GM18508 (cell line): ENCODE measurements at regions not wholly inside any gene's neighbourhood (a gene's known extent, or its start where the extent isn't known, plus 50 kb on each side); places are given as distances from the start of the nearest gene placed in this dataset.

Experiments
- ATAC-seq: cut with Tn5 transposase; IDR thresholded peaks from one replicate; pipeline ENCODE4 v1.9.1; 2021; ENCODE audit warnings: moderate number of reproducible peaks; ENCODE audit not compliant: insufficient read depth, unreplicated experiment

DNA sequence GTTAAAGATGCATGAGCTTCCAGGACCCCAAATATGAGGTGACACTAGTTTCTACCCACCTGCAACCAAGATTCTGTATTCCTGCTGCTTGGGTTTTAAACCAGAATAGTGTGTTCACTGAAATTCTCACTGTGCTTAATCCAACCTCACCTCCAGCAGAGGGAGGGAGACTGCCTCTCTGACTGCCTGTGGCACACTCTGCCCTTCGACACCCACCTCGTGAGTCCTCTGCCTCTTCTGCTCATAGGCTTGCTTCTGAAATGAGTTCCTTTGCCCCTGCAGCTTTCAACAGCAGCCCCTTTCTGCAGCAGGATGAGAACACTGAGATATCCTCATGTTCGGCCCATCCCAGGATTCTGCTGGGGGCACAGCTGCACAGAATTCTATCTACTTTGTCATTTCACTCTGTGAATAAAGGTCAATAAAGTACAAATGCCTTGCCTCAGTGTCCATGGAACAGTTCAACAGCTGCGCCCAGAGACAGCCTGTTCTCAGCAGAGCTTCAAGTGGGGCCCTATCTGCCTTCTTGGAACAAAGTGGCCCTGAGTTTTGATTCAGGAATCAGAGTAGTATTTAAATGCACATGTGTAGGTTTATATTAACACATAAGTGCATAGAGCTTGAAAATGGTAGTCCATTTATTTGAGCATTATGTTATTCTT lies 632.5 kb downstream of the TNS3 start:
- no peak for ATAC-seq

DNA sequence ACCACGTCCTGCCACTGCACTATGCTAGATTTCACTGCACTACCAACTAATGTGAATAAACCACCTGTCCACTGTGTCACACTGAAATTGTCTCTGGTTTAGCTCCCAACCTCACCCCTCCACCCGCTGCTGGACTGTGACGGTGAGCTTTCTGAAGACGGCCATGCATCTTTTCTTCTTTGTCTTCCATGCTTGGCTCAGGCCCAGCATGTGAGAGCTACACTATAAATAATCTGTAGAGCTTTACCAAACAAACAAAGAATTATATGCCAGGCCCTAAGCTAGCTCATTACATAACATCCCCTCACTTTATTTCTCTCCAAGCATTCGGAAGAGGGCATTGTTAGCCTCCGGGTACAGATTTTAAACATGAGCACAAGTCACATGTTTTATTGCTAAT lies 633.2 kb downstream of the TNS3 start:
- ATAC-seq = no peak

DNA sequence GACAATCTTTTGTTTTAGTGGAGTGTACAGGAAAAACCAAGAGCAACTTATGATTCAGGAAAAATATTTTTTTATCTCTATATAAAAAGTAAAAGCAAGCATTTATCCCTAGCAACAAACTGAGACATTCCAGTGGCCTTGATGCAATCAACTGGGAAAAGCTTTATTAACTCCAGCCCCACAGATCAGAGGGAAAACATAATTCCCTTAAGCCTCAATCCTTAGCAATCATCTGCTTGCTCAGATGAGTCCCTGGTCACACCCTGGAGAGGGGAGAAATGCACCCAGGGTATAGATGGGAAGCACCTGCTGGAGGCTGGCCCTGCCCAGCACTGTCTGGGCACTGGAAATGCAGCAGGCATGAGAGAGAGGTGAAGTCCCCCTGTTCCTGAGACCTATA lies 636.6 kb downstream of the TNS3 start:
- no peak for ATAC-seq

DNA sequence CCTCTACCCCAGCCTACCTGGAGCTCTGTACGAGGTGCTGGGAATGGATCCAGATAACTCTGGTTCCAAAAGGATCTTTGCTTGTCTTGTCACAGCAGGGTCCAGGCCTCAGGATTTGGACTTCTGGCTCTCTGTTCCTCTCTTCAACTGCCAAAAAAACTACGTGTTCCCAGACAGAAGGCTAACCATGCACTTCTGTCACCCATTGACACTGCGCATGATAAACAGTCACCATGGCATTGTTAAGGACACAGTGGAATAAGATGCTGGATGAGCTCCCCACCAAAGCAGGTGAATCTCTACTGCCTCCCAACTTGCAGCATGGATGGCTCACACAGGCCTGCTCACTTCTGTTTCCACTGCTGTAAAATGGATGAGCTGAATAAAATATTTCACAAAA lies 637.9 kb downstream of the TNS3 start:
- no peak for ATAC-seq

DNA sequence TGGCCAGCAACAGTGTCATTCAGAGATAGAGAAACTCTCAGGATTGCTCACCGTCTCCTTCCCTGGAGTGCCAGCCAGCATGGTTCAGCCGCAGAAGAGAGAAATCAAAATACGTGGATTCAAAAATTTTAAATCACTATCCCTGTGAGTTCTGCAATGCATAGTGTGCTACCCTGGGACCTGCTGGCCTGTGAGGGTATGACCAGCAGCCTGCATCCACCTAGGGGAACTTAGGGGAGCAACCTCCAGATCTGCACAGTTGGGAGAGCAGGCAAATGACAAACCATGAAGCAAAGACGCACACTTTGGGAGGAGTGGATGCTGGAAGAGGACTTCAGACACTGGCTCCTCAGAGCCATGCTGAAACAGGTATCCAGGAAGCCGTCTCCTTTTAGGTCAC lies 639.3 kb downstream of the TNS3 start:
- ATAC-seq = no peak

DNA sequence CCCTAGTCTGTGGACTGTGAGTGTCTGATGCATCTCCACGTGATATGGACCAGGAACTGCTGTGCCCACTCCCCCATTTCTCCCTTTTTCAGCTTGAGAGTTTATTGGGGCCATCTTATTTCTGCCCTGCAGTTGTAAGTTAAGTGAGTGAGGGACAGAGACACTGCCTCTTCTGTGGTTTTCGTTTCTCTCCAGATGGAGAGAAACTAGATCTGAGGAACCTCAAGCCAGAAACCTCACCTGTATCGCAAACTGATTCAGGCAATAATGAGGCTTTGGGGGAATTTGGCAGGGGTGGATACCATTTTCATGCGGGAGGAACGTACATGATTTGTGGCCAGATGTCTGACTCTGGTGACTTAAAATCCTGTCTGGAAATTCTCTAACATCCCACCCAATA lies 641.7 kb downstream of the TNS3 start:
- no peak for ATAC-seq

DNA sequence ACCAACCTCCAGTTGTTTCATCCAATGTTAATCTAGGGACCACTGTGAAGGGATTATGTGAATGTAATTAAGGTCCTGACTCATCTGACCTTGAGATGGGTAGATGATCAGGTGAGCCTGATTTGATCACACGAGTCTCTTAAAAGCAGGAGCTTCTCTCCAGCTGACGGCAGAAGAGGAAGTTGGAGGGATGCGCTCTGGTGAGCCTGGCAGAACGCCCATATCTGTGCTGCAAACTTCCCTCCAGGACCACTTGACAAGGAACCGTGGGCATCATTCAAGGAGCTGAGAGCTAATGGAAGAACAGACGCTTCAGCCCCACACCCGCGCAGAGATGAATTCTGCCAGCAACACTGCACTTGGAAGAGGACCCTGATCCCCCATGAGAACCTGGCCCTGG lies 642.4 kb downstream of the TNS3 start:
- ATAC-seq = no peak

DNA sequence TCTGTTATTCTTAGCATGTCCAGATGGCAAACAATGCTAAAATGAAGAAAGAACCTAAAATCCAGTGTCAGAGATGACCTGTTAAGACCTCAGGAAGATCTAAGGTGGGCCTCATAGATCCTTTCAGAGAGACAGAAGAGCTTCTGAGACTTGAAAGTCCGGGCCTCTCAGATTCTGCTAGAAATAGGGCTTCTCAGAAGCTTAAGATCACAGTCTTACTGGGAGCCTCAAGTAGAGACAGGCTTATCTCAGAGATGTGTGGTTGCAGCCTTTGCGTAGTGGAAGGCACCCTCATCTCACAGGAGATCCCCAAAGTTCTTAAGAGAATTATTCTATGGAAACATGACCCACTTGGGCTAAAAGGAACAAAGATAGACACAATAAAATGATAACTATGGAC lies 642.8 kb downstream of the TNS3 start:
- no peak for ATAC-seq

DNA sequence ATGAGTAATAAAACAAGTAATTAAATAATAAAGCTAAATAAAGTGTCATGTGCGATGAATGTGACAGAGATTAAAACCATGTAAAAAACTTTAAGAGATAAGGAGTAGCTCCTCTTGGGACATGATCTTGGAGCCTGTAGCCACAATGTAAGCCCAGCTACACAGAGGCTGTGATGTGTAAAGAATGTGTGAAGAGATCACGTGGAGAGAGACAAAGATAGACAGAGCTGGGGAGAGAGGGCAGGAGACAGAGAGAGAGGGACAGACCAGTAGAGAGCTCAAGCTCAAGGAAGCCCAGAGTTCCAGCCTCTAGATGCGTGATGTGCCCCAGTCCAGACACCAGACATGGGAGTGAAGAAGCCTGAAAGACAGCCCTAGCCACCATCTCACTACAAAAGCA lies 644.1 kb downstream of the TNS3 start:
- no peak for ATAC-seq

DNA sequence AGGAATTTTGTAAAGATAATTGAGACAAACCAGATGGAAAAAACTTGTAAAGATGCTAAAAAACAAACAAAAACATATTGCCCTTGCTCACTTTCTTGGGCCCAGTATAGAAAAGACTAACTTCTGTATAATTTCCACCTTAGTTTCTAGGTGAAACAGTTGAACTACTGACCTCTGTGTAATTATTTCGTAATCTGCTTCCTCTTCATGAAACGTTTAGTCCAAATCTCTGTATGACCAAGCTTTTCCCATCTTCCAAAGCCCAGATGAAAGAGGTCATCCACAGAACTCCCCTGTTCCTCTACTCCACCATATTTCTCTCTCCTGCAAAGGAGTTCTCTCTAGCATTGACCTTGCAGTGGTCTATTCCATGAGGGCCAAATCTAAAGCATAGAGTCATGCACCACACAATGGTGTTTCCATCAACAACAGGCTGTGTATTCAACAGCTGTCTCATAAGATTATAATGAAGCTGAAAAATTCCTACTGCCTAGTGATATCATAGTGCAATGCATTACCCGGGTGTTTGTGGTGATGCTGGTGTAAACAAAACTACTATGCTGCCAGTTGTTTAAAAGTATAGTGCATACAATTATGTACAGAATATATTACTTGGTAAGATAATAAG lies 647.6 kb downstream of the TNS3 start:
- ATAC-seq = no peak

DNA sequence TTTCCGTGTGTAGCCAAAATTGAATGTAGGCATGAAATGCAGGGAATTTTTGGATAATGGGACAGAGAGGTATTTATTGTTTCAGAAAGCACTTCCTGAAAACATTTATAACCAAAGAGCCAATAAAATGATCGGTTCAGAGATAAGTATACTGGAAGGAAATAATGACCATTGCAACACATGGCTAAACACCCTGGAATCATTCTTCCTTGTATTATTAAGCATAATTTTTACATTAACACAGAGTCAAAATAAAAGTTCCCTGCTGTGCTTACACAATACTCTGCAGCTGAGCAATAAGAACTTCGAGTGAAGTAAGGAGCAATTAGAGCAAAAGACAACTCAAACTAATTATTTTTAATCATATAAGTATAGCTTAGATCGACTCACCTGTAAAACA lies 648.3 kb downstream of the TNS3 start:
- no peak for ATAC-seq

DNA sequence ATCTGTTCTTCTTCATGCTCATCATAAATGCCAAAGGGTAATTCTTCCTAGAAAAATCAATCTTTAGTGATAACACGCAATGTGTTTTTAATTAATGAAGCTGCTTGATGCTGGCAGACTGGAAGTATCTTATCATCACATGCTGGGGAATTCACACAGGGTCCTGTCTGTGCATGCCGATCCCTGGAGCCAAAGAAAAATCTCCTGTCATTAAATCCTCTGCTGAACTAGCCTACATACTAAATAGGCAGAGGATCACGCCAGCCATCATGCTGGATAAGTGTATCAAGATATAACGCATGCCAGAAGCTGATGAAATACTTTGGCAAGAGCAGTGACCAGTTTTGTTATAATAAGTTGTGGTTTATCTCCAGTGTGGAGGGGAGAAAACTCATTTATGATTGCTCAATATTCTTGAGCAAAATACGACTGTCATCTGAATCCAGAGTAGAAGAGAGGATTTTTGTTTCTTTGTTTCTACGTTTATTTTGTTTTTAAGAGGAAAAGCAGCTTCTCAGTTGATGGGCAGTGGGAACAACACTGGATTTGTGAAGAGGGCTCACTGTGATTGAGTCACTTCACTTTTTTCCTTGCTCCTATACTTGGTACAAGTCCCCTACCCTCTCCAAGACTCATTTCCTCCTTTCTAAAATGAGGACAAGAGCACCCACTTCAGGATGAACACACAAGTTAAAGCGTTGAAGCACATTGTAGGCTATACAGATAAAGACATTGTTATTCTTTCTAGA lies 649.1 kb downstream of the TNS3 start:
- ATAC-seq = no peak

DNA sequence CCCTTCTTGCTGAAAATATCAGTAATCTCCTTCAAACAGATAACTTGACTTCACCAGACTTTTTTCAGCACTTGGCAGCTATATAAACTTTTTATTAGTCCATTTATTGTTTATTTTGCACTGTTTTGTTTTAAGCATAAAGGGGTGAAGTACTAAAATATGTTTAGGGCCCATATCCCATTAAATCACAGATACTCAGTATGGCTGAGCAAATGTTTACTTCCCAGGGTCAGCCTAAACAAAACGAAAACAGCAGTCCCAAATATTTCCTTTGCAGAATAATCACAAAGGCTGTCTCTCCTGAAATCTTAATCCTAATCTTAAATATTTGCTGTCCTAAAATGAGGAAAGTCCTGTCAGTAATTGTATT lies 649.6 kb downstream of the TNS3 start:
- no peak for ATAC-seq

DNA sequence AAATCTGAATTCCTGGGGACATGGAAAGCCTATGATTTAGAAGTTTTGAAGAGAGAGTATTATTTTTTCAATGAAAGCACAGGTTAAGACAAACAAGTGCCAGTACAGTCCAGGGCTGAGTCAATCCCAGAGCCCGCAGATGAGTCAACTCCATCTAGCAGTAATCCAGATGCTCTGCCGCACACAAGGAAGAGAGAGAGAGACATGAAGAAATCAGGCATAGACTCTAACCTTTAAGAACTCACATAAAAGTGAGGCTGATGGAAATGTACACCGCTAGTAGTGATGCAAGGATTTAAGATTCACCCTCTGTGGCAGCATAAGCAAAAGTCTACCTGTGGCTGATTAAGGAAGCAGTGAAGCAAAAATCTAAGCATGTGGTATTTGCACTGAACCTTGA lies 651.5 kb downstream of the TNS3 start:
- ATAC-seq = no peak

DNA sequence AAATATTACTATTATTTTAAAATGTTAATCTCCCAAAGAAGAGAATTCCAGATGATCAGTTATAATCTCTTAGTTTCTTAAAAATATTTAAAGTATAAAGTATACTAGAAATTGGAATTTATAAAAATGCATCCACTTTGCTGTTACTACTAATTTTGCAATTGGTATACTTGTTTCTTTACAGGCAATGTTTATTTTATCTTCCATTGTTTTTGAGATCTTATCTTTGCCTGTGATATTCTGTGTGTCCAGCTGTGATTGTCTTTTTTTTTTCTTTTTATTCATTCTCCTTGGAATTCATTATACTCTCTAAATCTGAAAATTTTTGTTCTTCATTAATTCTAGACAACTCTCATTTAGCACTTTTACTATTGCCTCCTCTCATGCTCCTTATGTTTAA lies 652.6 kb downstream of the TNS3 start:
- no peak for ATAC-seq

DNA sequence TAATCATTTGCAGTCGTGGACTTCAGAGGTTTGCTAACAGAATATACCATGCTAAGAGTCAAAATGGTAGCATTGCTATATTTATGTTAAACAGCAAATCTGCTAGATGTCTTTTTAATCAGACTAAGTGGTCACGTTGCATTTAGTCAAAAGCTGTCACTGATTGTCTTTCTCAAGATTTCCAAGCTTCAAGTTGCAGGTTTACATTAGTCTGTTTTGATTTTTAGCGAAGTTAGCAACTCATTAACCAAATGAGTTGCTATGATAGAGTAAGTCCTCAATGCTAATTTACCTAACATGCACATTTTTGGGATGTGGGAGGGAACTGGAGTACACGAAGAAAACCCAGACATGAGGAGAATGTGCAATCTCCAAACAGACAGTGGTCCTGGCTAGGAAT lies 653.2 kb downstream of the TNS3 start:
- ATAC-seq = no peak

DNA sequence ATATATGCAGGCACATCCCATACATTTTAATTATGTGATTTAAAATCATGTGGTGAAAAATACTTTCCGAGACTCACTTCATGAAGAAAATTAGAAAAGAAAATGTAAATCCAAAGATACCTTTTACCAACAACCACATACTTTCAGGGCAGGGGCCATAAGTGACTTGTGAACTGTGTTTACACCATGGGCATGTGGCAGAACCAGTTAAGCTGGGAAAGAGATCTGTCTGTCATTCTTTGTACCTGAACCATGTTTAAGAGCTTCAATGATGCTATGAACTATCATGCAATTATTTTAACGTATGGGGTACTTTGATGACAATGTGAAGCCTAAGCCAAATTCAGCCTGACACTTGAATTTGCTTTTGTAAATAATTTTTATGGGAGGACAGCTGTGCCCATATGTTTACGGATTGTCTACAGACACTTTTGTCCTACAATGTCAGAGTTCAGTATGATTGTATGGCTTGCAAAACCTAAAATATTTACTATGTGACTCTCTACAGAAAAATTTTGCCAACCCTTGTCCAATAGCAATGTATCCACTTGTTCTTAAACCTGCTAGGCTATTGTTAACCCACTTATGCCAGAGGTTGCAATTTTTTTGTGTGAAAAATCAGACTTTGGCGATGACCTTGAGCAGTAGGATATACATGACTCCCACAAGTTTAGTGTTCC lies 654.6 kb downstream of the TNS3 start:
- no peak for ATAC-seq

DNA sequence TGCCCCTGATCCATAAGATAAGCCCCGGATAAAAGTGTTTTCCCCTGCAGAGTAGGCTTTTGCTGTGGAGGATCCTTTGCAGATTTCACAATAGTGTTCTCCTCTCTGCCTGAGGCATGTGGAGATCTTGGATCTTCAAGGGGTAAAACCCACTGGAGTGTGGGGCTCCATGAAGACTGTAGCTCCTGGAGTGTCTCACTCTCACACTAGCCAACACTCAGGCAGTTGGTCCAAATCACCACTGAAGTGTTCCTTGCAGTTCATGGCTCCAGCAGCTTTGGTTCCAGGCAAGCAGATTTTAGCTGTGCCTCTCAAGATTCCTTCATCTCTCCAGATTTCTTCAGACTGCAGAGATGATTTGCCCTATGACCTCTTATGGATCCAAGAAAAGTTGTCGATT lies 665.3 kb downstream of the TNS3 start:
- no peak for ATAC-seq

DNA sequence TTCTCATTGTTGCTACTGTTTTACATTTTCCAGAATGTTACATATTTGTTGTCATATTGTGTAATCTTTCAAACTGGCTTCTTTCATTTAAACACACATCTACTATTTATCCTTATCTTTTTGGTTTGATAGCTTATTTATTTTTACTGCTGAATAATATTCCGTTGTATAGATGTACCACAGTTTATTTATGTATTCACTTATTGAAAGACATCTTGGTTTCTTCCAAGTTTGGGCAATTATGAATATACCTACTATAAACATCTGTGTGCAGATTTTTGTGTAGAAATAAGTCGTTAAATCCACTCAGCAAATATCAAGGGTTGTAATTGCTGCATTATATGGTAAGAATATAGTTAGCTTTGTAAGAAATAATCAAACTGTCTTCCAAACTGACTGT lies 669.2 kb downstream of the TNS3 start:
- ATAC-seq = no peak

DNA sequence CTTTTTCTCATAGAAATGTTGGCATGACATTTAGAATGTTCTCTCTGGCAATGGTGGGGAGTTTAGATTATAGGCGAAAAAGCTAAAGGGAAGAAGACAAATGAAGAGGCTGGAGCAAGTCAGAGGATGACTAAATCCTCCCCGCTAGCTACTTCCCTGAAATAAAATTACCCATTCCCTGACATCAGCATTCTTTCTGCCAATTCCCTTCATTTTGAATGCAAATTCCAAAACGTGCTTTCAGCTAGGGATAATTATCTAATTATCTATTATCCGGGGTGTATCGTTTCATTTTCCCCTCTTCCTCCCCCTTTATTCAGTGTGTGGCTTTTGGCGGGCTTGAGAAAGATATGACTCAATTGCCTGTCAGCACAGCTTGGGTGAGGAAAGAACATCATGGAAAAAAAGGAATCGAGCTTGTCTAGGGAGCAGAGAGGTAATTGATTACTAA lies 672.3 kb downstream of the TNS3 start:
- no peak for ATAC-seq

DNA sequence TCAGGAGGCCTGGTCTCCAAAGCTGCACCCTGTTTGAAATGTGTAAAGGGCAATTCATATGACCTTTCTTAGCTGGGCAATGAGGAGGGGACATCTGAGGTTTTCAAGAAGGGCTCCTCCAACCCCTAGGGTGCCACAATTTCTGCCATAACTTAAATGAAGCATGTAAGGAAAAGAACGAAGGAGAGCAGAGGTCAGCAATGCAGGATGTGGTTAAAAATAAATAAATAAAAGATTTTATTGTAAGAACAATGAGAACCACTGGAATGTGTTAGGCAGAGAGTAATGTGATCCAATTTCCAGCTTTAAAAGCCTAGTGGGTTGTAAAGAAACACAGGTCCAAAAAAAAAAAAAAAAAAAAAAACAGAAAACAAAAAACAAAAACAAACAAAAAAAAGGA lies 673.1 kb downstream of the TNS3 start:
- ATAC-seq = no peak
